Stromal cell of bone marrow (primary cell): ENCODE measurements at regions not wholly inside any gene's neighbourhood (a gene's known extent, or its start where the extent isn't known, plus 50 kb on each side); places are given as distances from the start of the nearest gene placed in this dataset.
A peak's percentile ranks its signal among the peaks of the same experiment; 100 is the strongest.
"Not testable (repeated sequence)": the region's sequence is repeated elsewhere in the genome, so short reads cannot be mapped to it uniquely, and the experiment has no call there.

Experiments used
- DNase-seq: peaks from one replicate; pipeline ENCODE4 v3.0.0-alpha.2; 2012; ENCODE audit warnings: low read depth

GRCh38 chrY:7415157-7415633, 503.6 kb upstream of the AMELY start:
- DNase-seq, result peak; percentile 44

GRCh38 chrY:7390056-7390455, 478.5 kb upstream of the AMELY start:
- no peak for DNase-seq

GRCh38 chrY:7382988-7383387, 471.4 kb upstream of the AMELY start:
- peak; percentile 15 for DNase-seq

GRCh38 chrY:7377091-7377490, 465.5 kb upstream of the AMELY start:
- no peak for DNase-seq

- DNase-seq, result peak; percentile 4
Measured at GRCh38 chrY:7374485-7374884, 462.9 kb upstream of the AMELY start.

GRCh38 chrY:7371953-7372352, 460.4 kb upstream of the AMELY start:
- not testable (repeated sequence) for DNase-seq

- not testable (repeated sequence) for DNase-seq
Measured at GRCh38 chrY:7371026-7371425, 459.5 kb upstream of the AMELY start.

GRCh38 chrY:7359520-7359919, 448.0 kb upstream of the AMELY start:
- no peak for DNase-seq

- DNase-seq, result no peak
Measured at GRCh38 chrY:7358103-7358752, 446.7 kb upstream of the AMELY start.

- DNase-seq, result not testable (repeated sequence)
Measured at GRCh38 chrY:7355891-7356290, 444.3 kb upstream of the AMELY start.

- DNase-seq, result peak; percentile 8
Measured at GRCh38 chrY:7344661-7345060, 433.1 kb upstream of the AMELY start.

- DNase-seq, result no peak
Measured at GRCh38 chrY:7343261-7343660, 431.7 kb upstream of the AMELY start.

- peak; percentile 1 for DNase-seq
Measured at GRCh38 chrY:7342732-7343131, 431.2 kb upstream of the AMELY start.

GRCh38 chrY:7339391-7340087, 428.0 kb upstream of the AMELY start:
- DNase-seq, result no peak

- DNase-seq, result no peak
Measured at GRCh38 chrY:7336023-7336873, 424.7 kb upstream of the AMELY start.

- no peak for DNase-seq
Measured at GRCh38 chrY:7334449-7334848, 422.9 kb upstream of the AMELY start.

- DNase-seq, result no peak
Measured at GRCh38 chrY:7326296-7327246, 415.0 kb upstream of the AMELY start.

GRCh38 chrY:7325531-7325930, 414.0 kb upstream of the AMELY start:
- DNase-seq, result no peak

GRCh38 chrY:7320751-7321150, 409.2 kb upstream of the AMELY start:
- DNase-seq, result no peak

- DNase-seq, result not testable (repeated sequence)
Measured at GRCh38 chrY:7320171-7320570, 408.6 kb upstream of the AMELY start.

- DNase-seq, result no peak
Measured at GRCh38 chrY:7318122-7318521, 406.6 kb upstream of the AMELY start.

GRCh38 chrY:7317571-7317970, 406.0 kb upstream of the AMELY start:
- DNase-seq, result no peak
